ENCODE measurements at regions not wholly inside any gene's neighbourhood (a gene's known extent, or its start where the extent isn't known, plus 50 kb on each side); places are given as distances from the start of the nearest gene placed in this dataset.

DNA sequence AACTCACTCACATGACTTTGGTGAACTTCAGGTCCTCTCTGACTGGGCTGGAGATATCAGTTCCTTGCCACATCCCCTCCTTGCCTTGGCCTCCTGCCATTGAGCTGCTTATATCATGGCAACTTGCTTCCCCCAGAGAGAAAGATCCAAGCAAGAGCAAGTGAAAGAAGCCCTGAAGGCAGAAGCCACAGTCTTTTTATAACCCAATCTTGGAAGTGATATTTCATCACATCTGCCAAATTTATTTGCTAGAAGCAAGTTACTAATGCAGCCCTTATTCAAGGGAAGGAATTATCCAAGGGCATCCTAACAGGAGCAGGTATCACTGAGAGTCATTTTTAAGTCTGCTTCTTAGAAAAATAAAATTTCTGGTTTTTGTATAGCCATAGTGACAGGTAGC, 127.8 kb downstream of the SLC38A4 start:
- Histone ChIP-seq H2AFZ (ENCODE audit: low read depth) (no peak overlapping the region), H3K9me3 (no peaks in the 10 kb centered on the region), H3K27me3 (ENCODE audit: insufficient read depth) (no peaks in the 10 kb centered on the region), H3K9me2 (no peaks in the 10 kb centered on the region), H3K4me2 (no peak overlapping the region), H3K4me1 (ENCODE audit: control insufficient read depth in 1 of 2, insufficient read depth in 2 of 2, low read depth in 1 of 2, low read length in 1 of 2) (peaks cover 0 to 12% of the 10 kb centered on the region in 2 experiments; a peak in 1 of 4 replicates), H3K36me3 (replicated peaks in 1 of 2; ENCODE audit: control insufficient read depth in 1 of 2, insufficient read depth in 2 of 2, low read length in 1 of 2) (no peaks in the 10 kb centered on the region), H4K20me1 (ENCODE audit: insufficient read depth) (no peaks in the 10 kb centered on the region), H3K9ac (no peak overlapping the region), H3K79me2 (ENCODE audit: insufficient read depth) (no peaks in the 10 kb centered on the region), H3K4me3 (ENCODE audit: low read depth in 2 of 2, low read length in 1 of 2) (no peak overlapping the region), H3K27ac (ENCODE audit: low read depth in 2 of 2, low read length in 1 of 2) (no peak overlapping the region), H3F3A (replicated peaks; ENCODE audit: insufficient read depth) (peaks cover 5% of the 10 kb centered on the region)
- POLR2A ChIA-PET, result no interaction called here
- CTCF ChIA-PET, result no interaction called here
- DNase-seq, result no peak
- TF ChIP-seq FOXM1 (IDR thresholded peaks at IDR 0.05; ENCODE audit: low read depth), result no peak

DNA sequence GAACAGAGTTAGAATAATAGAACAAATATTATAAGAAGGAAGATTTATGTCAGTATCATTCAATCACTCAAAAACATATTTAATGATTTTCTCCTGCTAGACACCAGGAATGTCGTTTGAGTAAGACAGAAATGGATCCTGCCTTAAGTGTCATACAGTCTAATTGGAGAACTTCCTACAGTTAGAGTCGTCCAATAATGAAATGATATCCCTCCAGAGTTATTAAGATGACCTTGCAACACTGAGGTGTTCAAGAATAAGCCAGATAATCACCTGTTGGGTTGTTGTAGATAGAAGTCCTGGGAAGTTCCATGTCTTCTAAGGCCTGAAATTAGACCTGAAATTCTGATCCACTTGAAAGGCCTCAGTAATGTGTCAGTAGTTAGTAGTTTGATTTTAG, 132.3 kb downstream of the SLC38A4 start:
- H3K9me2 ChIP-seq, result no peaks in the 10 kb centered on the region; the same call in 1 of the 2 replicates
- no peaks in the 10 kb centered on the region for H3K36me3 ChIP-seq (replicated peaks in 1 of 2; ENCODE audit: control insufficient read depth in 1 of 2, insufficient read depth in 2 of 2, low read length in 1 of 2)
- H3K4me2 ChIP-seq, result no peak overlapping the region
- no peak overlapping the region for H3K4me3 ChIP-seq (ENCODE audit: low read depth in 2 of 2, low read length in 1 of 2)
- DNase-seq, result no peak
- H3F3A ChIP-seq (replicated peaks; ENCODE audit: insufficient read depth), result no peaks in the 10 kb centered on the region
- WGBS (ENCODE audit: low lambda C conversion rate), result 26% methylated on average over 2 of the region's 2 CpGs
- H3K4me1 ChIP-seq (ENCODE audit: control insufficient read depth in 1 of 2, insufficient read depth in 2 of 2, low read depth in 1 of 2, low read length in 1 of 2), result no peaks in the 10 kb centered on the region
- H4K20me1 ChIP-seq (ENCODE audit: insufficient read depth), result no peaks in the 10 kb centered on the region
- no peak overlapping the region for H3K27ac ChIP-seq (ENCODE audit: low read depth in 2 of 2, low read length in 1 of 2)
- H3K9me3 ChIP-seq, result no peaks in the 10 kb centered on the region; the same call in 1 of the 2 replicates
- H2AFZ ChIP-seq (ENCODE audit: low read depth), result no peak overlapping the region
- no peak overlapping the region for H3K9ac ChIP-seq
- ChIA-PET CTCF (no interaction called here), POLR2A (no interaction called here)
- H3K27me3 ChIP-seq (ENCODE audit: insufficient read depth), result no peaks in the 10 kb centered on the region
- TF ChIP-seq RFX5 (IDR thresholded peaks at IDR 0.05; ENCODE audit: low read length), result no peak
- TF ChIP-seq POLR2AphosphoS5 (IDR thresholded peaks at IDR 0.05; ENCODE audit: low read depth, low read length), result no peak
- TF ChIP-seq TCF12 (IDR thresholded peaks at IDR 0.05), result no peak
- no peak for TF ChIP-seq CHD2 (IDR thresholded peaks at IDR 0.05; ENCODE audit: low read length, partially characterized antibody)
- TF ChIP-seq, protein P1, sequence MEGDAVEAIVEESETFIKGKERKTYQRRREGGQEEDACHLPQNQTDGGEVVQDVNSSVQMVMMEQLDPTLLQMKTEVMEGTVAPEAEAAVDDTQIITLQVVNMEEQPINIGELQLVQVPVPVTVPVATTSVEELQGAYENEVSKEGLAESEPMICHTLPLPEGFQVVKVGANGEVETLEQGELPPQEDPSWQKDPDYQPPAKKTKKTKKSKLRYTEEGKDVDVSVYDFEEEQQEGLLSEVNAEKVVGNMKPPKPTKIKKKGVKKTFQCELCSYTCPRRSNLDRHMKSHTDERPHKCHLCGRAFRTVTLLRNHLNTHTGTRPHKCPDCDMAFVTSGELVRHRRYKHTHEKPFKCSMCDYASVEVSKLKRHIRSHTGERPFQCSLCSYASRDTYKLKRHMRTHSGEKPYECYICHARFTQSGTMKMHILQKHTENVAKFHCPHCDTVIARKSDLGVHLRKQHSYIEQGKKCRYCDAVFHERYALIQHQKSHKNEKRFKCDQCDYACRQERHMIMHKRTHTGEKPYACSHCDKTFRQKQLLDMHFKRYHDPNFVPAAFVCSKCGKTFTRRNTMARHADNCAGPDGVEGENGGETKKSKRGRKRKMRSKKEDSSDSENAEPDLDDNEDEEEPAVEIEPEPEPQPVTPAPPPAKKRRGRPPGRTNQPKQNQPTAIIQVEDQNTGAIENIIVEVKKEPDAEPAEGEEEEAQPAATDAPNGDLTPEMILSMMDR (IDR thresholded peaks at IDR 0.05), result no peak
- no peak for TF ChIP-seq ELF1 (IDR thresholded peaks at IDR 0.05)
- TF ChIP-seq MEF2A (IDR thresholded peaks at IDR 0.05; ENCODE audit: borderline replicate concordance, low read depth), result no peak
- no peak for TF ChIP-seq MAX (IDR thresholded peaks at IDR 0.05; ENCODE audit: low read depth)
- TF ChIP-seq, protein P2, sequence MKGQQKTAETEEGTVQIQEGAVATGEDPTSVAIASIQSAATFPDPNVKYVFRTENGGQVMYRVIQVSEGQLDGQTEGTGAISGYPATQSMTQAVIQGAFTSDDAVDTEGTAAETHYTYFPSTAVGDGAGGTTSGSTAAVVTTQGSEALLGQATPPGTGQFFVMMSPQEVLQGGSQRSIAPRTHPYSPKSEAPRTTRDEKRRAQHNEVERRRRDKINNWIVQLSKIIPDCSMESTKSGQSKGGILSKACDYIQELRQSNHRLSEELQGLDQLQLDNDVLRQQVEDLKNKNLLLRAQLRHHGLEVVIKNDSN (IDR thresholded peaks at IDR 0.05; ENCODE audit: borderline replicate concordance, low read depth), result no peak
- TF ChIP-seq, protein P3, sequence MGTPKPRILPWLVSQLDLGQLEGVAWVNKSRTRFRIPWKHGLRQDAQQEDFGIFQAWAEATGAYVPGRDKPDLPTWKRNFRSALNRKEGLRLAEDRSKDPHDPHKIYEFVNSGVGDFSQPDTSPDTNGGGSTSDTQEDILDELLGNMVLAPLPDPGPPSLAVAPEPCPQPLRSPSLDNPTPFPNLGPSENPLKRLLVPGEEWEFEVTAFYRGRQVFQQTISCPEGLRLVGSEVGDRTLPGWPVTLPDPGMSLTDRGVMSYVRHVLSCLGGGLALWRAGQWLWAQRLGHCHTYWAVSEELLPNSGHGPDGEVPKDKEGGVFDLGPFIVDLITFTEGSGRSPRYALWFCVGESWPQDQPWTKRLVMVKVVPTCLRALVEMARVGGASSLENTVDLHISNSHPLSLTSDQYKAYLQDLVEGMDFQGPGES (IDR thresholded peaks at IDR 0.05; ENCODE audit: low read depth, low read length), result no peak
- TF ChIP-seq NFIC (IDR thresholded peaks at IDR 0.05; ENCODE audit: borderline replicate concordance), result no peak
- TF ChIP-seq YY1 (IDR thresholded peaks at IDR 0.05; ENCODE audit: low read depth), result no peak
- no peak for TF ChIP-seq FOSL2 (IDR thresholded peaks at IDR 0.05; ENCODE audit: borderline replicate concordance, low read depth)
- TF ChIP-seq TAF1 (IDR thresholded peaks at IDR 0.05; ENCODE audit: borderline replicate concordance, low read depth, low read length), result no peak
- TF ChIP-seq RAD21 (IDR thresholded peaks at IDR 0.05; ENCODE audit: low read length), result no peak
- TF ChIP-seq FOXJ3 (CRISPR knock-in tag; IDR thresholded peaks at IDR 0.05), result no peak
- no peak for TF ChIP-seq REST (IDR thresholded peaks at IDR 0.05; ENCODE audit: low read depth, low read length)
- TF ChIP-seq EP300 (IDR thresholded peaks at IDR 0.05; ENCODE audit: borderline replicate concordance in 1 of 2, low read depth in 1 of 2, low read length in 1 of 2), result no peak
- TF ChIP-seq, protein P4, sequence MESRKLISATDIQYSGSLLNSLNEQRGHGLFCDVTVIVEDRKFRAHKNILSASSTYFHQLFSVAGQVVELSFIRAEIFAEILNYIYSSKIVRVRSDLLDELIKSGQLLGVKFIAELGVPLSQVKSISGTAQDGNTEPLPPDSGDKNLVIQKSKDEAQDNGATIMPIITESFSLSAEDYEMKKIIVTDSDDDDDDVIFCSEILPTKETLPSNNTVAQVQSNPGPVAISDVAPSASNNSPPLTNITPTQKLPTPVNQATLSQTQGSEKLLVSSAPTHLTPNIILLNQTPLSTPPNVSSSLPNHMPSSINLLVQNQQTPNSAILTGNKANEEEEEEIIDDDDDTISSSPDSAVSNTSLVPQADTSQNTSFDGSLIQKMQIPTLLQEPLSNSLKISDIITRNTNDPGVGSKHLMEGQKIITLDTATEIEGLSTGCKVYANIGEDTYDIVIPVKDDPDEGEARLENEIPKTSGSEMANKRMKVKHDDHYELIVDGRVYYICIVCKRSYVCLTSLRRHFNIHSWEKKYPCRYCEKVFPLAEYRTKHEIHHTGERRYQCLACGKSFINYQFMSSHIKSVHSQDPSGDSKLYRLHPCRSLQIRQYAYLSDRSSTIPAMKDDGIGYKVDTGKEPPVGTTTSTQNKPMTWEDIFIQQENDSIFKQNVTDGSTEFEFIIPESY (IDR thresholded peaks at IDR 0.05; ENCODE audit: borderline replicate concordance, low read depth), result no peak
- no peaks in the 10 kb centered on the region for H3K79me2 ChIP-seq (ENCODE audit: insufficient read depth)
